Aorta (tissue), 5 donors: ENCODE measurements at regions not wholly inside any gene's neighbourhood (a gene's known extent, or its start where the extent isn't known, plus 50 kb on each side); places are given as distances from the start of the nearest gene placed in this dataset.

Experiments
- ATAC-seq: fragments of 200-7000 bp; cut with Tn5 transposase; one replicate; pipeline ENCODE4 v1.9.1; 2022; ENCODE audit warnings: moderate library complexity; ENCODE audit not compliant: low FRiP score
- DNase-seq, 2 donors: peaks; one replicate each; pipeline ENCODE4 v3.0.0-alpha.2; 2020
- H3K27ac ChIP-seq, 2 donors: one replicate each; pipeline ENCODE4 v1.5.1; 2013; ENCODE audit warnings: low read length in 2 of 2, mild to moderate bottlenecking in 2 of 2, moderate library complexity in 2 of 2, control low read depth in 1 of 2, inconsistent platforms in 1 of 2, low read depth in 1 of 2
- H3K27me3 ChIP-seq, 2 donors: one replicate each; pipeline ENCODE4 v1.6.1; 2013; ENCODE audit warnings: control low read depth in 1 of 2, low read length in 1 of 2, mild to moderate bottlenecking in 1 of 2, moderate library complexity in 1 of 2; ENCODE audit not compliant: insufficient read depth in 2 of 2, control insufficient read depth in 1 of 2
- H3K36me3 ChIP-seq, 2 donors: one replicate each; pipeline ENCODE4 v1.6.1; 2013; ENCODE audit warnings: control low read depth in 1 of 2, low read length in 1 of 2, mild to moderate bottlenecking in 1 of 2; ENCODE audit not compliant: insufficient read depth in 2 of 2, control insufficient read depth in 1 of 2
- H3K4me1 ChIP-seq, 2 donors: one replicate each; pipeline ENCODE4 v1.6.1; 2013; ENCODE audit warnings: low read length in 2 of 2, control low read depth in 1 of 2, mild to moderate bottlenecking in 1 of 2, moderate library complexity in 1 of 2; ENCODE audit not compliant: insufficient read depth in 2 of 2, control insufficient read depth in 1 of 2
- H3K4me3 ChIP-seq, 2 donors: one replicate each; pipeline ENCODE4 v1.5.1; 2013; ENCODE audit warnings: low read length in 2 of 2, control low read depth in 1 of 2, mild to moderate bottlenecking in 1 of 2
- H3K9me3 ChIP-seq: one replicate; pipeline ENCODE4 v1.6.1; 2013; ENCODE audit warnings: mild to moderate bottlenecking, low read length; ENCODE audit not compliant: control insufficient read depth
- WGBS, 2 donors: extraction: QIAGEN DNeasy Blood & Tissue Kit; methylation state at CpG; one replicate each; pipeline ENCODE4 v1.1.7; 2013; 5-methylcytosine and 5-hydroxymethylcytosine counted together
- intact Hi-C, 2 donors: fragments of 100-400 bp; cut with DNase I; formaldehyde crosslinking; loops; one replicate each; pipeline versions ENCODE4 v1.14.2 to v1.15.0; 2022
- donor health status: healthy with polysubstance abuse.
- donor health status: Bipolar disorder and iron deficiency.
- donor health status: DM: no; HTN: no; CAD: no.
- donor health status: DM: no; HTN: no; CAD: no.
- donor health status: DM: yes; HTN: yes; CAD: no.

- H3K4me3 ChIP-seq: no peak overlapping the region
- ATAC-seq (no peak), DNase-seq (no peak)
- H3K9me3 ChIP-seq: no peaks in the 10 kb centered on the region
- 97 to 100% methylated on average over 1 of the region's 1 CpG for WGBS, 2 donors
- H3K27ac ChIP-seq: no peak overlapping the region
- intact Hi-C loops: loop anchor here in 1 of 2 donors (10.0 kb wide), 2 partner anchors 263 to 323 kb away; partner anchors contain the start of gene ZIC5
- no peaks in the 10 kb centered on the region for H3K36me3 ChIP-seq
- no peaks in the 10 kb centered on the region for H3K27me3 ChIP-seq
- H3K4me1 ChIP-seq: no peaks in the 10 kb centered on the region
Measured at GRCh38 chr13:99652141-99652540, 150.9 kb downstream of the TM9SF2 start.

- intact Hi-C loops: loop anchor here in 1 of 2 donors (10.0 kb wide), 2 partner anchors 264 to 324 kb away; partner anchors contain the start of gene ZIC5
- 97% methylated on average over 5 of the region's 5 CpGs for WGBS, 2 donors
Measured at GRCh38 chr13:99651016-99651415, 149.7 kb downstream of the TM9SF2 start.

GRCh38 chr13:99650410-99650809, 149.1 kb downstream of the TM9SF2 start:
- Histone ChIP-seq H3K27me3 (no peaks in the 10 kb centered on the region), H3K27ac (no peak overlapping the region), H3K4me1 (no peaks in the 10 kb centered on the region), H3K4me3 (no peak overlapping the region), H3K36me3 (no peaks in the 10 kb centered on the region), H3K9me3 (no peaks in the 10 kb centered on the region)
- ATAC-seq (no peak), DNase-seq (no peak)
- intact Hi-C loops: loop anchor here in 1 of 2 donors (10.0 kb wide), 2 partner anchors 264 to 324 kb away; partner anchors contain the start of gene ZIC5
- WGBS, 2 donors: 89 to 93% methylated on average over 1 of the region's 1 CpG

More at GRCh38 chr13:99651016-99651415, 149.7 kb downstream of the TM9SF2 start:
- Histone ChIP-seq H3K36me3 (no peaks in the 10 kb centered on the region), H3K9me3 (no peaks in the 10 kb centered on the region), H3K4me3 (no peak overlapping the region), H3K4me1 (no peaks in the 10 kb centered on the region), H3K27me3 (no peaks in the 10 kb centered on the region), H3K27ac (no peak overlapping the region)
- no peak for DNase-seq
- no peak for ATAC-seq

GRCh38 chr13:99648927-99649326, 147.7 kb downstream of the TM9SF2 start:
- Histone ChIP-seq H3K9me3 (no peaks in the 10 kb centered on the region), H3K27me3 (no peaks in the 10 kb centered on the region), H3K36me3 (no peaks in the 10 kb centered on the region), H3K4me3 (no peak overlapping the region), H3K27ac (no peak overlapping the region), H3K4me1 (no peaks in the 10 kb centered on the region)
- WGBS, 2 donors: 25 to 29% methylated on average over 4 of the region's 4 CpGs
- DNase-seq (no peak), ATAC-seq (no peak)
- intact Hi-C loops: no loop called here

- Histone ChIP-seq H3K4me1 (no peaks in the 10 kb centered on the region), H3K27me3 (no peaks in the 10 kb centered on the region), H3K4me3 (no peak overlapping the region), H3K27ac (no peak overlapping the region), H3K36me3 (no peaks in the 10 kb centered on the region), H3K9me3 (no peaks in the 10 kb centered on the region)
- ATAC-seq (no peak), DNase-seq (no peak)
- 79 to 85% methylated on average over 8 of the region's 8 CpGs for WGBS, 2 donors
- intact Hi-C loops: no loop called here
Measured at GRCh38 chr13:99648066-99648665, 146.9 kb downstream of the TM9SF2 start.

GRCh38 chr13:99647596-99647985, 146.3 kb downstream of the TM9SF2 start:
- ATAC-seq: no peak
- H3K27me3 ChIP-seq: no peaks in the 10 kb centered on the region
- H3K27ac ChIP-seq: no peak overlapping the region
- no peak for DNase-seq
- no peaks in the 10 kb centered on the region for H3K36me3 ChIP-seq
- WGBS, 2 donors: 85 to 86% methylated on average over 4 of the region's 4 CpGs
- intact Hi-C loops: no loop called here
- no peak overlapping the region for H3K4me3 ChIP-seq
- no peaks in the 10 kb centered on the region for H3K9me3 ChIP-seq
- H3K4me1 ChIP-seq: no peaks in the 10 kb centered on the region

- Histone ChIP-seq H3K9me3 (no peaks in the 10 kb centered on the region), H3K4me1 (no peaks in the 10 kb centered on the region), H3K36me3 (no peaks in the 10 kb centered on the region), H3K4me3 (no peak overlapping the region), H3K27ac (no peak overlapping the region), H3K27me3 (no peaks in the 10 kb centered on the region)
- no peak for ATAC-seq
- DNase-seq: no peak
- 86 to 93% methylated on average over 7 to 8 of the region's 8 CpGs for WGBS, 2 donors
- intact Hi-C loops: no loop called here
Measured at GRCh38 chr13:99646866-99647595, 145.8 kb downstream of the TM9SF2 start.

GRCh38 chr13:99642841-99643240, 141.6 kb downstream of the TM9SF2 start:
- no peak overlapping the region for H3K4me3 ChIP-seq
- no peaks in the 10 kb centered on the region for H3K27me3 ChIP-seq
- 84 to 88% methylated on average over 3 of the region's 3 CpGs for WGBS, 2 donors
- H3K27ac ChIP-seq: no peak overlapping the region
- intact Hi-C loops: no loop called here
- DNase-seq (no peak), ATAC-seq (no peak)
- no peaks in the 10 kb centered on the region for H3K9me3 ChIP-seq
- no peaks in the 10 kb centered on the region for H3K36me3 ChIP-seq
- H3K4me1 ChIP-seq: no peaks in the 10 kb centered on the region

- Histone ChIP-seq H3K27ac (no peak overlapping the region), H3K27me3 (no peaks in the 10 kb centered on the region), H3K9me3 (no peaks in the 10 kb centered on the region), H3K36me3 (no peaks in the 10 kb centered on the region), H3K4me3 (no peak overlapping the region), H3K4me1 (no peaks in the 10 kb centered on the region)
- no peak for DNase-seq
- 98% methylated on average over 4 of the region's 4 CpGs for WGBS, 2 donors
- no peak for ATAC-seq
- intact Hi-C loops: no loop called here
Measured at GRCh38 chr13:99642006-99642405, 140.7 kb downstream of the TM9SF2 start.
